GM19351 (cell line): ENCODE measurements at regions not wholly inside any gene's neighbourhood (a gene's known extent, or its start where the extent isn't known, plus 50 kb on each side); places are given as distances from the start of the nearest gene placed in this dataset.

Source experiments
- ATAC-seq: cut with Tn5 transposase; IDR thresholded peaks from one replicate; pipeline ENCODE4 v1.9.1; 2021; ENCODE audit warnings: mild to moderate bottlenecking, moderate library complexity; ENCODE audit not compliant: unreplicated experiment

- ATAC-seq = no peak
These were observed 62.0 kb downstream of the SUCNR1 start for GRCh38 chr3:151935446-151935845.

DNA sequence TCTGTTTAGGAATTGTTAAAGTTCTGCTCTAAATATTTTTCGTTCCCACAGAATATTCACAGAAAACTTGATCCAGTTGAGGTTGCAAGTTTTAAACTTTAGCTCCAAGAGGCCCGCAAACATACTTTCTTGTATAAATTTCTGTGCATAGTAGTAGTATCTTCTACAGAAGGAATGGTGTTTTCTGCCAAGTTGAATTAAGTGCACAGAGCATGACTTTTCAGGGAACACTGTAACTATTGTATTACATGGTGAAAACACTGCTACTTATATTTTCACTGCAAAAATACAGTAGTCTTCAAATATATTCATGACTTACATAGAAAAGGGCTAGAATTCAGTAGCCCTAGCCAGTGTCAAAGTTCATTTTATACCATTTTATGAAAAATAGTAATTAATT, 67.0 kb downstream of the SUCNR1 start:
- ATAC-seq = no peak

DNA sequence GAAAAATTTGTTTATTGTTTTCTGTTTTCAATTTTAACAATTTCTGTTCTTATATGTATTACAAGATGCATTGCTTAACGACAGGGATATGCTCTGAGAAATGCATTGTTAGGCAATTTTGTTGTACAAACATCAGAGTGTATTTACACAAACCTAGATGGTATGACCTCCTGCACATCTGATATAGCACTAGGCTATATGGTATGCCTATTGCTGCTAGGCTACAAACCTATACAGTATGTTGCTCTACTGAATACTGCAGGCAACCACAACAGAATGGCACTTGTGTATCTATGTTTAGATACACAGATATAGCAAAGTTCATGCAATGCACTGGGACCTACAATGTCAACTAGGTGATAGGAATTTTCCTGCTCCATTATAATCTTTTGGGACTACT, 70.1 kb downstream of the SUCNR1 start:
- no peak for ATAC-seq

DNA sequence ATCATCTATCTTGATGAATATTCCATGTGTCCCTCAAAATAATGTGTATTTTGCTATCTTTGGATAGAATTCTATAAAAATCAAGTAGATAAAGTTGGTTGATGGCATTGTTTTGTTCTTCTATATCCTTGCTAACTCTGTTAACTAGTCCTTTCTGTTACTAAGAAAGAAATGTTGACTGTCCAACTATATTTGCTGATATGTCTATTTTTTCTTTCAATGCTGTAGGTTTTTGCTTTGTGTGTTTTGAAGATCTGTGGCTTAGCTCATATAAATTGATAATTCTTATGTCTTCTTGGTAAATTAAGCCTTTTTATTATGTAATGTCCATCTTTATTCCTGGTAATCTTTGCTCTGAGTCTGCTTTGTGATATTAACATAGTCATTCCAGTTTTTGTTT, 70.9 kb downstream of the SUCNR1 start:
- ATAC-seq = no peak

- no peak for ATAC-seq
These were observed 73.2 kb downstream of the SUCNR1 start for GRCh38 chr3:151946606-151947005.

DNA sequence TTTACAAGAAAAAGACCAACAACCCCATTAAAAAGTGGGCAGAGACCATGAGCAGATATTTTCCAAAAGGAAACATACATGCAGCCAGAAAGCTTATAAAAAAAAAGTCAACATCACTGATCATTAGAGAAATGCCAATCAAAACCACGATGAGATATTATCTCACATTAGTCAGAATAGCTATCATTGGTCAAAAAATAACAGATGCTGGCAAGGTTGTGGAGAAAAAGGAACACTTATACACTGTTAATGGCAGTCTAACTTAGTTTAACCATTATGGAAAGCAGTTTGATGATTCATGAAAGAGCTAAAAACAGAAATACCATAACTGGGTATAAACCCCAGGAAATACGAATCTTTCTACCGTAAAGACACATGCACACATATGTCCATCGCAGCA, 76.3 kb downstream of the SUCNR1 start:
- no peak for ATAC-seq

- ATAC-seq = no peak
These were observed 81.9 kb downstream of the SUCNR1 start for GRCh38 chr3:151955356-151955755.

GRCh38 chr3:151960961-151961580, 87.6 kb downstream of the SUCNR1 start:
- ATAC-seq = no peak

- no peak for ATAC-seq
These were observed 88.9 kb downstream of the SUCNR1 start for GRCh38 chr3:151962352-151962751.

DNA sequence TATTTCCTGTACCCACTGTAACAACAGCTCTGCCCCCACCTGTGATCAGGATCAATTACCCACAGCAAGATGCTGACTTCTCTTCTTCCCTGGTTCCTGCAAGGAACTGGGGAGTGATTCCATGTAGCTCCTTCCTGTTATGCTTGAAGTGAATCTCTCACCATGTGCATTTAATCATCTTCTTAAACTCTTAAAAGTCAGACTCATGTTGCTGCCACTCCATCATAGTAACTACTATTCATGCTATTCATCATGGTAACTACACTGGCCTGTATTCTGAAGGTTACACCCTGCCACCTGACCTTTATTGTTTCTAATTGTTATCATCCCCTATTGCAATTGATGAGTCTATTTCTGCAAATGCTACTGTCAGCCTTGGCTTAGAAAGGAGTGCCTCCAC, 89.5 kb downstream of the SUCNR1 start:
- no peak for ATAC-seq

DNA sequence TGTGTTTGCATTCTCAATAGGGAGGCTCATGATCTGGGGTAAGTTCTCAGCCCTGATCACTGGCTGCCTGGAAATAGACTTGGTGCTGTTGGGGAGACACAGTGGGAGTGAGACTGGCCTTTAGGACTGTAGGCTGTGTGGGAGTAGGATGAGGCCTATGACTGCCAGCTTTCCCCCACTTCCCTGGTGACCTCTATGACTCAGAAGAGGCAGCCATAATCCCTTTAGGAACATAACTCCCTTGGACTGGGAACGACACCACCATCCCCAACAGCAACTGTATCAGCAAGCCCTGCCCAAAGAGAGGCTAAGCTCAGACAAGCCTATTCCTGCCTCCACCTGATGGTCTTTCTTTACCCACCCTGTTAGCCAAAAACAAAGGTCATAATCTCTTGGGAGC, 91.3 kb downstream of the SUCNR1 start:
- ATAC-seq = no peak

- no peak for ATAC-seq
These were observed 95.7 kb downstream of the SUCNR1 start for GRCh38 chr3:151969026-151969642.

DNA sequence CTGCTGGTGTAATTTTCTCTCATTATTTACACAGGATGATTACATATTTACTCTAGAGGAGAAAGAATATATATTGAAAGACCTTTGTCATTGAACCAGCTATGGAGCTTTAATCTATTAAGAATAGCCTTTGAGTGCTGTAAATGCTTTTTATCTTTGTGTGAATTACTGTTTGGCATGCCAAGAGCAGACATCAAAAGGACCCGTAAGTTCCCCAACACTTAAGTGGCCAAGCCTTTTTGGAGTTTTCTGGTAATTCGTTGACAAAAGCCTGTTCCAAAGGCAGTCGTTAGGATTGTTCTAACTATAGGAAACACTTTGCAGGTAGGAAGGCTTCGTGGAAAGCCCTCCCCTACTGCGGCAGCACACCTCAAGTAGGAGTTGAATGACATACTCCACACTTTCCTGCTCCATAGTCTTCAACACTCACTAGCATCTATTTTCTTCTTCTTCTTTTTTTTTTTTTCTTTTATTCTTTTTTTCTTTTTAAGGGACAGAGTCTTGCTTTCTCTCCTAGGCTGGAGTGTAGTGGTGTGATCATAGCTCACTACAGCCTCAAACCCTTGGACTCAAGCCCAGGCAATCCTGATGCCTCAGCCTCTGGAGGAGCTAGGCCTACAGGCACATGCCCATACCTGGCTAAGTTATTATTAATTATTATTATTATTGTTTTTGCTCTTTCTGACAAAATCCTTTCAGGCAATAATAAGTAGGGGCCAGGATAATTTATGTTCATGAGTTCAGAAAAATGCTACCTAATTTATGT, 98.6 kb downstream of the SUCNR1 start:
- ATAC-seq = no peak

DNA sequence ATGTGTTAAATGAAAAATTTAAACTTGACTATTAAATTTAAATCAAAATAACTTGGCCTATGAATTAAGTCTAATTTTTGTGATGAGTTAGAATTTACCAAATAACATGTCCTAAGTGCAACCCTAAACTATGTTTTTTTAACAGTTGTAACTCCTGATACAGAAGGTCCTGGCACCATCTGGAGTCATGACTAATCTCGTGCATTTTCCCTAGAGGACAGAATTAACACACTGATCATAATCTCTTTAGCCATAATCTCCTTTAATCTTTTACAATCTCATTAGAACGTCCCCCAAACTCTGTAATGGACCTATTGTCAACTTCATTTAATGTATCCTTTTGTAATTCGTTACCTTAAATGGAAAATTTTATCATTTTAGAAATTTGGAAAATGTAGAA, 100.6 kb downstream of the SUCNR1 start:
- ATAC-seq = no peak

DNA sequence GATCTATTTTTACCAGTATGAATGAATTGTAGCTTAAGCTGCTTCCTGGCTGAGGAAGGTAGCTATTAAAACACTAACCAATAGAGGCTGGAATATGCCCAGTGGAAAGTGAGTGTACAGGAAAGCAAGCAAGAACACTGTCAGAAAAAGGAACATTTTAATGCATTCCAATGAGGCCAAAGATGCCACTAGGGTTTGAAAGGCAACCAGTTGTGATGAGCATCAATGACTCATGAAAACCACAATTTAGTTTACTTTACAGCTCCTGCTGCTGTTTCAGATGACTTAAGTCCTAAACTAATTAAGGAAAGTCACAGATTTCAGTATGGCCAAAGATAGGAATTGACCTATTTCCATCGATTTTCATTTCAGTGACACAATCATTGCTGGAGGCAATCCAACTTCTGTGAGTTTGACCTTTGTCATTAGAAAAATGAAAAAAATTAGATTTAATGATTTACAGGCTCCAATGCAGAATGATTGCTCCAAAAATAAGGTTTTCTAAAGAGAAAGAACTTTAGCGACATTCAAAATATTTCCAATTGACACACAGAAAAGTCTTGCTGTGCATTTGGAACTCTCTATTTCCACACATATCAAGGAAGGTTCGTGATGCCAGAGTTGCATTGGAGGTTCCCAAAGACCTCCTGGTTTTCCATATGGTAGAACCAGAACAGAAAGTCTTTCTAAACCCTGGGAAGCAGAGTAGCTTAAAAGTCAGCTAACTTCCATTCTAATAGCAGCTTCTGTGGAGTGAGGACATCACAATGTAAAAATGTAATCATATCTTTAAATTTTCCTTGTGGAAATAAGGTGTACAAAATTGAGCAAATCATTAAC, 103.0 kb downstream of the SUCNR1 start:
- no peak for ATAC-seq

- ATAC-seq = no peak
These were observed 106.5 kb downstream of the SUCNR1 start for GRCh38 chr3:151979906-151980305.

- no peak for ATAC-seq
These were observed 110.1 kb downstream of the SUCNR1 start for GRCh38 chr3:151983538-151983937.

GRCh38 chr3:151985787-151986430, 112.5 kb downstream of the SUCNR1 start:
- no peak for ATAC-seq

DNA sequence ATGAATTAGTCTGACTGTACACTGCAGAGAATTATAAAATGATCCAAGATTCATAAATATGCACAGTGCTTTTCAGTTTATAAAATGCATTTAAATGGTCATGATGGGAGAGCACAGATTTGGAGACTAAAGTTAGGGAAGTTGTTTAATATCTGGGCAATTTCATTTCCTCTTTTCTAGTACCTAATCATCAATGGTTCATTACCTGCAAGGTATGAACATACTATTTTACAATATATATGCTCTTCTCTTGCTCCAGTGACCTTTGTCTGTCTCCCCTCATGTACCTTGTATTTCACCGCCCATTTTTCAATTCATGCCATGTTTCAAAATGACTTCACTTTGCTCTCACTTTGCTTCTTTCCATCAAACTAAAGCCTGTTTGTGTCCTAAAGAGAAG, 114.5 kb downstream of the SUCNR1 start:
- ATAC-seq = no peak

DNA sequence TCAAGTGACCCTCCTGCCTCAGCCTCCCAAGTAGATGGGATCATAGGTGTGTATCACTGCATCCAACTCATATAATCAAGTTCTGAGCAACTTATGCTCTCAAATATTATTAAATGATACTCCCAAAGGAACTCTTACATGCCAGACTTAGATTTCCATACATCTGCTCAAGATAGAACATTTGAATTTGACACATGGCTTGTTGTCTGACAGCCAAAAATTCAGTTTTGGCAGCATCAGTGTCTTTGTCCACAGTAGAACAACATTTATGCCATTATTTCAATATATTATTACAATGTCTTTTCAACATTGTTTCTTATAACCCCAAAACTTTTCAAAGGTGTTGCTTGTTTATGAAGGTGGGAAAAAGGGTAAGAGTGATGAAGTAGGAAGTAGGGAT, 116.2 kb downstream of the SUCNR1 start:
- no peak for ATAC-seq
